Liver (tissue), 8 donors: ENCODE measurements at regions not wholly inside any gene's neighbourhood (a gene's known extent, or its start where the extent isn't known, plus 50 kb on each side); places are given as distances from the start of the nearest gene placed in this dataset.

Experiments
- DNase-seq: peaks from one replicate; pipeline ENCODE4 v3.0.0-alpha.2; 2017; ENCODE audit warnings: low spot score
- H3K27ac ChIP-seq, 2 donors: one replicate each; pipeline ENCODE4 v1.7.0; 2013; ENCODE audit warnings: inconsistent platforms in 2 of 2, low read length in 2 of 2, control low read depth in 1 of 2, low read depth in 1 of 2, mild to moderate bottlenecking in 1 of 2
- H3K27me3 ChIP-seq, 4 donors: one replicate each; pipeline versions ENCODE4 v1.6.1 to v1.7.0; 2013; ENCODE audit warnings: low read length in 3 of 4, inconsistent platforms in 1 of 4, mild to moderate bottlenecking in 1 of 4, moderate library complexity in 1 of 4; ENCODE audit not compliant: control insufficient read depth in 4 of 4, insufficient read depth in 4 of 4
- H3K36me3 ChIP-seq, 4 donors: one replicate each; pipeline versions ENCODE4 v1.6.1 to v1.7.0; 2013; ENCODE audit warnings: low read length in 3 of 4, mild to moderate bottlenecking in 3 of 4, low read depth in 1 of 4, moderate library complexity in 1 of 4; ENCODE audit not compliant: control insufficient read depth in 4 of 4, insufficient read depth in 3 of 4
- H3K4me1 ChIP-seq, 4 donors: one replicate each; pipeline versions ENCODE4 v1.6.1 to v1.7.0; 2013; ENCODE audit warnings: low read length in 3 of 4, mild to moderate bottlenecking in 3 of 4, moderate library complexity in 1 of 4; ENCODE audit not compliant: control insufficient read depth in 4 of 4, insufficient read depth in 4 of 4
- H3K4me3 ChIP-seq, 3 donors: one replicate each; pipeline versions ENCODE4 v1.6.1 to v1.7.0; 2013; ENCODE audit warnings: low read length in 3 of 3, control low read depth in 1 of 3, low read depth in 1 of 3, mild to moderate bottlenecking in 1 of 3
- H3K9ac ChIP-seq, 2 donors: one replicate each; pipeline ENCODE4 v1.7.0; 2013; ENCODE audit warnings: low read length in 2 of 2, mild to moderate bottlenecking in 2 of 2, moderate library complexity in 2 of 2, control low read depth in 1 of 2, low read depth in 1 of 2
- H3K9me3 ChIP-seq, 4 donors: one replicate each; pipeline versions ENCODE4 v1.6.1 to v1.7.0; 2013; ENCODE audit warnings: low read length in 3 of 4; ENCODE audit not compliant: control insufficient read depth in 4 of 4
- EGR1 ChIP-seq, 2 donors: IDR thresholded peaks; 2 replicates each; pipeline ENCODE4 v1.6.1; 2016 to 2018; ENCODE audit warnings: antibody characterized with exemption in 2 of 2, low read depth in 2 of 2
- FOXA2 ChIP-seq: IDR thresholded peaks from 2 replicates; pipeline ENCODE4 v1.6.1; 2016; ENCODE audit warnings: antibody characterized with exemption
- GABPA ChIP-seq, 2 donors: IDR thresholded peaks in 1 of 2; conservative IDR thresholded peaks in 1 of 2; 2 replicates each; pipeline ENCODE4 v1.6.1; 2016; ENCODE audit warnings: antibody characterized with exemption in 2 of 2, mild to moderate bottlenecking in 1 of 2, moderate library complexity in 1 of 2
- HNF4A ChIP-seq, 2 donors: conservative IDR thresholded peaks; 2 replicates each; pipeline ENCODE4 v1.6.1; 2016; ENCODE audit warnings: antibody characterized with exemption in 2 of 2, mild to moderate bottlenecking in 2 of 2
- HNF4G ChIP-seq: IDR thresholded peaks from 2 replicates; pipeline ENCODE4 v1.6.1; 2016; ENCODE audit warnings: antibody characterized with exemption
- RAD21 ChIP-seq, 2 donors: IDR thresholded peaks; 2 replicates each; pipeline ENCODE4 v1.6.1; 2016; ENCODE audit warnings: antibody characterized with exemption in 2 of 2, mild to moderate bottlenecking in 2 of 2
- RXRA ChIP-seq, 2 donors: IDR thresholded peaks; 2 replicates each; pipeline ENCODE4 v1.6.1; 2017 to 2018; ENCODE audit warnings: antibody characterized with exemption in 2 of 2, mild to moderate bottlenecking in 1 of 2
- SP1 ChIP-seq: IDR thresholded peaks from 2 replicates; pipeline ENCODE4 v1.6.1; 2018; ENCODE audit warnings: antibody characterized with exemption, mild to moderate bottlenecking
- WGBS: extraction: QIAGEN DNeasy Blood & Tissue Kit; methylation state at CpG from one replicate; pipeline ENCODE4 v1.1.7; 2013; 5-methylcytosine and 5-hydroxymethylcytosine counted together
- TF ChIP-seq, protein P1 (sequence below): IDR thresholded peaks from 2 replicates; pipeline ENCODE4 v1.6.1; 2016; ENCODE audit warnings: antibody characterized with exemption, mild to moderate bottlenecking
- TF ChIP-seq, protein P2 (sequence below): IDR thresholded peaks from 2 replicates; pipeline ENCODE4 v1.6.1; 2016; ENCODE audit warnings: antibody characterized with exemption
- TF ChIP-seq, protein P3 (sequence below): fragments of 150-350 bp; IDR thresholded peaks from 2 replicates; pipeline ENCODE4 v1.5.1; 2017; ENCODE audit warnings: improper control_type of control experiment, low read depth, low read length; ENCODE audit not compliant: missing input control
- TF ChIP-seq, protein P4 (sequence below): IDR thresholded peaks from 2 replicates; pipeline ENCODE4 v1.6.1; 2016; ENCODE audit warnings: antibody characterized with exemption
- donor health status: healthy.
- donor health status: healthy.
- donor health status: healthy.
- donor health status: healthy.
- donor health status: healthy.

DNA sequence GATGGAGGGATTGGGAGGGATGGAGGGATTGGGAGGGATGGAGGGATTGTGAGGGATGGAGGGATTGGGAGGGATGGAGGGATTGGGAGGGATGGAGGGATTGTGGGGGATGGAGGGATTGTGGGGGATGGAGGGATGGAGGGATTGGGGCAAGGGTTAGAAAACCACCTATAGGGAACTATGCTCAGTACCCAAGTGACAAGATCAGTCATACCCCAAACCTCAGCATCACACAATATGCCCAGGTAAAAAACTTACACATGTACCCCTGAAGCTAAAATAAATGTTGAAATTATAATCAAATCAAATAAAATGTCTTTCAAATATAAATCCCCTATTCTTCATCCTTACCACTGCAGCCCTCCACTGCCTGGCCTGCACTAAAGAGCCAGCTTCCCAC, 72.8 kb upstream of the HNRNPU start (continued):
- TF ChIP-seq, protein P1, sequence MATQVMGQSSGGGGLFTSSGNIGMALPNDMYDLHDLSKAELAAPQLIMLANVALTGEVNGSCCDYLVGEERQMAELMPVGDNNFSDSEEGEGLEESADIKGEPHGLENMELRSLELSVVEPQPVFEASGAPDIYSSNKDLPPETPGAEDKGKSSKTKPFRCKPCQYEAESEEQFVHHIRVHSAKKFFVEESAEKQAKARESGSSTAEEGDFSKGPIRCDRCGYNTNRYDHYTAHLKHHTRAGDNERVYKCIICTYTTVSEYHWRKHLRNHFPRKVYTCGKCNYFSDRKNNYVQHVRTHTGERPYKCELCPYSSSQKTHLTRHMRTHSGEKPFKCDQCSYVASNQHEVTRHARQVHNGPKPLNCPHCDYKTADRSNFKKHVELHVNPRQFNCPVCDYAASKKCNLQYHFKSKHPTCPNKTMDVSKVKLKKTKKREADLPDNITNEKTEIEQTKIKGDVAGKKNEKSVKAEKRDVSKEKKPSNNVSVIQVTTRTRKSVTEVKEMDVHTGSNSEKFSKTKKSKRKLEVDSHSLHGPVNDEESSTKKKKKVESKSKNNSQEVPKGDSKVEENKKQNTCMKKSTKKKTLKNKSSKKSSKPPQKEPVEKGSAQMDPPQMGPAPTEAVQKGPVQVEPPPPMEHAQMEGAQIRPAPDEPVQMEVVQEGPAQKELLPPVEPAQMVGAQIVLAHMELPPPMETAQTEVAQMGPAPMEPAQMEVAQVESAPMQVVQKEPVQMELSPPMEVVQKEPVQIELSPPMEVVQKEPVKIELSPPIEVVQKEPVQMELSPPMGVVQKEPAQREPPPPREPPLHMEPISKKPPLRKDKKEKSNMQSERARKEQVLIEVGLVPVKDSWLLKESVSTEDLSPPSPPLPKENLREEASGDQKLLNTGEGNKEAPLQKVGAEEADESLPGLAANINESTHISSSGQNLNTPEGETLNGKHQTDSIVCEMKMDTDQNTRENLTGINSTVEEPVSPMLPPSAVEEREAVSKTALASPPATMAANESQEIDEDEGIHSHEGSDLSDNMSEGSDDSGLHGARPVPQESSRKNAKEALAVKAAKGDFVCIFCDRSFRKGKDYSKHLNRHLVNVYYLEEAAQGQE, result no peak
- no peak for TF ChIP-seq FOXA2

DNA sequence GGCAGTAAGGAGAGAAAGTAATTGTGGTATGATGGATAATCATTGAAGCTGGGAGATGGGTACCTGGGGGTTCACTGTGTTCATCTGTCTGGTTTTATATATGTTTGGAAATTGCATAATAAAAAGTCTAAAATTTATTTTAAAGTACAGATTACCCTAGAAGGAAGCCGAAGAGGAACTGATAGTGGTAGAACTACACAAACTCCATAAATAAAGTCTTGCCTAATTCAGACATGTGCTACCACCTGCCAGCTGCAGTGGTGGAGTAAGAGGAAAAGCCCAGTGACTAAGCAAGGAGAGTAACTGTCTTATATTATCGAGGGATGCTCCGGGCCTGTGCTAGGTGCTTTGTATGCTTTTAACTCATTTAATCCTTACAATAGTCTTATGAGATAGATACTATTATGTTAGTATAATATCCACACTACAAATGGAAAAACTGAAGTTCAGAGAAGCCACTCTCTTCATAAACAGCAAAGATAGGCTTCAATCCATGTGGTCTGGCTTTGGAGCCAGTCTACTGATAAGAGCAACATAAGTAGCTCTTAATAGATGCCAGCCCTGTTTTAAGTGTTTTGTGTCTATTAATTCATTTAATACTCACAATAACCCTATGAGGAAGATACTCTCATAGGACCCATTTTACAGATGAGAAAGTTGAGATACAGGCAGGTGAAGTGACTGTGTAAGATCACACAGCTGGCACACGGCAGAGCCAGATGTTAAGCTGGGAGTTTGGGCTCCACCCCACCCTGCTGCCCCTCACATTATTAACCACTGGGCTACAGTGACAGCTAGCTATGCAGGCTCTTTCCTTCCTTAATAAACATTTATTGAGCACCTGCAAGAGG, 56.8 kb upstream of the HNRNPU start:
- Histone ChIP-seq H3K9me3 (no peaks in the 10 kb centered on the region), H3K27me3 (no peaks in the 10 kb centered on the region), H3K4me1 (peaks cover 0 to 8% (median 1%) of the 10 kb centered on the region in 4 donors), H3K27ac (no peak overlapping the region), H3K36me3 (peaks cover 0 to 1% (median 0%) of the 10 kb centered on the region in 4 donors), H3K9ac (no peak overlapping the region), H3K4me3 (no peak overlapping the region)
- WGBS, result 74% methylated on average over 4 of the region's 4 CpGs
- TF ChIP-seq SP1 (no peak), EGR1 (IDR thresholded peaks at IDR 0.05; ENCODE audit: low read depth in 2 of 2) (no peak), HNF4A (conservative IDR thresholded peaks at IDR 0.05) (no peak), HNF4G (no peak), RXRA (IDR thresholded peaks at IDR 0.05) (no peak), RAD21 (IDR thresholded peaks at IDR 0.05) (no peak), GABPA (IDR thresholded peaks at IDR 0.05 in 1 of 2, conservative IDR thresholded peaks at IDR 0.05 in 1 of 2) (no peak), FOXA2 (no peak)
- TF ChIP-seq, protein P2, sequence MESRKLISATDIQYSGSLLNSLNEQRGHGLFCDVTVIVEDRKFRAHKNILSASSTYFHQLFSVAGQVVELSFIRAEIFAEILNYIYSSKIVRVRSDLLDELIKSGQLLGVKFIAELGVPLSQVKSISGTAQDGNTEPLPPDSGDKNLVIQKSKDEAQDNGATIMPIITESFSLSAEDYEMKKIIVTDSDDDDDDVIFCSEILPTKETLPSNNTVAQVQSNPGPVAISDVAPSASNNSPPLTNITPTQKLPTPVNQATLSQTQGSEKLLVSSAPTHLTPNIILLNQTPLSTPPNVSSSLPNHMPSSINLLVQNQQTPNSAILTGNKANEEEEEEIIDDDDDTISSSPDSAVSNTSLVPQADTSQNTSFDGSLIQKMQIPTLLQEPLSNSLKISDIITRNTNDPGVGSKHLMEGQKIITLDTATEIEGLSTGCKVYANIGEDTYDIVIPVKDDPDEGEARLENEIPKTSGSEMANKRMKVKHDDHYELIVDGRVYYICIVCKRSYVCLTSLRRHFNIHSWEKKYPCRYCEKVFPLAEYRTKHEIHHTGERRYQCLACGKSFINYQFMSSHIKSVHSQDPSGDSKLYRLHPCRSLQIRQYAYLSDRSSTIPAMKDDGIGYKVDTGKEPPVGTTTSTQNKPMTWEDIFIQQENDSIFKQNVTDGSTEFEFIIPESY, result no peak
- TF ChIP-seq, protein P3, sequence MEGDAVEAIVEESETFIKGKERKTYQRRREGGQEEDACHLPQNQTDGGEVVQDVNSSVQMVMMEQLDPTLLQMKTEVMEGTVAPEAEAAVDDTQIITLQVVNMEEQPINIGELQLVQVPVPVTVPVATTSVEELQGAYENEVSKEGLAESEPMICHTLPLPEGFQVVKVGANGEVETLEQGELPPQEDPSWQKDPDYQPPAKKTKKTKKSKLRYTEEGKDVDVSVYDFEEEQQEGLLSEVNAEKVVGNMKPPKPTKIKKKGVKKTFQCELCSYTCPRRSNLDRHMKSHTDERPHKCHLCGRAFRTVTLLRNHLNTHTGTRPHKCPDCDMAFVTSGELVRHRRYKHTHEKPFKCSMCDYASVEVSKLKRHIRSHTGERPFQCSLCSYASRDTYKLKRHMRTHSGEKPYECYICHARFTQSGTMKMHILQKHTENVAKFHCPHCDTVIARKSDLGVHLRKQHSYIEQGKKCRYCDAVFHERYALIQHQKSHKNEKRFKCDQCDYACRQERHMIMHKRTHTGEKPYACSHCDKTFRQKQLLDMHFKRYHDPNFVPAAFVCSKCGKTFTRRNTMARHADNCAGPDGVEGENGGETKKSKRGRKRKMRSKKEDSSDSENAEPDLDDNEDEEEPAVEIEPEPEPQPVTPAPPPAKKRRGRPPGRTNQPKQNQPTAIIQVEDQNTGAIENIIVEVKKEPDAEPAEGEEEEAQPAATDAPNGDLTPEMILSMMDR, result no peak
- TF ChIP-seq, protein P1, result no peak
- TF ChIP-seq, protein P4, sequence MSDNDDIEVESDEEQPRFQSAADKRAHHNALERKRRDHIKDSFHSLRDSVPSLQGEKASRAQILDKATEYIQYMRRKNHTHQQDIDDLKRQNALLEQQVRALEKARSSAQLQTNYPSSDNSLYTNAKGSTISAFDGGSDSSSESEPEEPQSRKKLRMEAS, result no peak
- no peak for DNase-seq
